ENCODE measurements at regions not wholly inside any gene's neighbourhood (a gene's known extent, or its start where the extent isn't known, plus 50 kb on each side); places are given as distances from the start of the nearest gene placed in this dataset.
"Not testable (repeated sequence)": the region's sequence is repeated elsewhere in the genome, so short reads cannot be mapped to it uniquely, and the experiment has no call there.

DNA sequence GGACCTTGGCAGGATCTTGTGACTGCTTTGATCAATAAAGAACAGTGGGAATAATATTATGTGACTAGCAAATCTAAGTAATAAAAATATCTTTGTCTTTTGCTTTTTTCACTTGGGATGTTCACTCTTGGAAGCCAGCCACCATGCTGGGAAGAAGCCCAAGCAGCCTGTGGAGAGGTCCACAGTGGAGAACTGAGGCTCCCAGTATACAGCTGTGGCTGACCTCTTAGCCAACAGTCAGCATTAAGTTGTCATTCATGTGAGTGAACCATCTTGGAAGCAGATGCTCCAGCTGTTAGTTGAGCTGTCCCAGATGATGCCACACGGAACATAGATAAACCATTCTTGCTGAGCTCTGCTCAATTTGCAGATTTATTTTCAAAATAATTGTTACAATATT is 160.0 kb downstream of the OSR1 start:
- no peak for DNase-seq

GRCh38 chr2:19195661-19196060 is 162.8 kb downstream of the OSR1 start:
- no peak for DNase-seq

- DNase-seq: no peak
Measured at GRCh38 chr2:19189391-19189790, 169.0 kb downstream of the OSR1 start.

GRCh38 chr2:19187323-19188020 is 171.0 kb downstream of the OSR1 start:
- DNase-seq: no peak

DNA sequence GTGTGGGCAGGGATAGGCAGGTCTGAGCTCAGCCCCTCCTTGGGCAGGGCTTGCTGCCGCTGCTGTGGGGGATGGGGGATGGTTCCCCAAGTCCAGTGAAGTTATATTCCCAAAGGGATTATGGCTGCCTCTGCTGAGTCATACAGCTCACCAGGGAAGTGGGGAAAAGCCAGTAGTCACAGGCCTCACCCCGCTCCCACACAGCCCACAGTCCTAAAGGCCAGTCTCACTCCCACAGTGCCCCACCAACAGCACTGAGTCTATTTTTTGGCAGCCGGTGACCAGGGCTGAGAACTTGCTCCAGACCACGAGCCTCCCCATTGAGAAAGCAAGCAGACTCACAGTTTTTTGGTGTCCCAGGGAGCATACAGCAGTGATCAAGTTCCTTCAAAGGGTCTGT is 173.3 kb downstream of the OSR1 start:
- no peak for DNase-seq

DNA sequence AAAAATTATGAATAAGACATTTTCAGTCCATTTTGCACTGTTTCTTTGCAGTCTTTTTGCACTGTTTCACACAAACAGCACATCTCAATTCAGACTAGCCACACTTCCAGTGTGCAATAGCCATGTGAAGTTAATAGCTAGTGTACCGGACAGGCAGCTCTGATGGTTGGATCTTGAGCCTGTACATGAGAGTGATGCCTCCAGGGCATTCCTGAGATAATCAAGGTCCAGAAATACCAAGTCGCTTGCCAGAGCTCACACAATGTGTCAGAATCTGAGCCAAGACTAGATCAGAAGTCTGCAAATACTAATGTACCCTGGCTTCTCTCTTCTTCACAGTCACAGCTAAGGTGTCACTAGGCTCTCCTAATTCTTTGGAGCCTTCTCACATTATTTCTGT is 180.2 kb downstream of the OSR1 start:
- no peak for DNase-seq

DNA sequence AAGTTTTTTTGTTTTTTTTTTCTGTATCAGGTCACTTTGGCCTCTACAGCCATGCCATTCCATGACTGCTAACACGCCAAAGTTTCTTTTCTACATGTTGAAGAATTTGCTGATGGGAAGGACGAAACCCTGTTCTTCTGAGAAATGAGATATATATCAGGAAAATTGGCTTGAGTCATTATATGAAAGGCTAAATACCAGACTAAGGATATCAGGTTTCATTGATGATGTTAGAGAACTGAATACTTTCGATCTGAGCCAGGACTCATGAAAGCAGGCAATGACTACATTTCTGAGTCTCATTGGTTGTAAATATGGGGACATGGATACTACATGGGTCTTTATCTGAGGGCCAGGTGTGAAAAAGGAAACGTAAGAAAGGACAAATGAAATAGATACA is 181.4 kb downstream of the OSR1 start:
- DNase-seq: no peak

DNA sequence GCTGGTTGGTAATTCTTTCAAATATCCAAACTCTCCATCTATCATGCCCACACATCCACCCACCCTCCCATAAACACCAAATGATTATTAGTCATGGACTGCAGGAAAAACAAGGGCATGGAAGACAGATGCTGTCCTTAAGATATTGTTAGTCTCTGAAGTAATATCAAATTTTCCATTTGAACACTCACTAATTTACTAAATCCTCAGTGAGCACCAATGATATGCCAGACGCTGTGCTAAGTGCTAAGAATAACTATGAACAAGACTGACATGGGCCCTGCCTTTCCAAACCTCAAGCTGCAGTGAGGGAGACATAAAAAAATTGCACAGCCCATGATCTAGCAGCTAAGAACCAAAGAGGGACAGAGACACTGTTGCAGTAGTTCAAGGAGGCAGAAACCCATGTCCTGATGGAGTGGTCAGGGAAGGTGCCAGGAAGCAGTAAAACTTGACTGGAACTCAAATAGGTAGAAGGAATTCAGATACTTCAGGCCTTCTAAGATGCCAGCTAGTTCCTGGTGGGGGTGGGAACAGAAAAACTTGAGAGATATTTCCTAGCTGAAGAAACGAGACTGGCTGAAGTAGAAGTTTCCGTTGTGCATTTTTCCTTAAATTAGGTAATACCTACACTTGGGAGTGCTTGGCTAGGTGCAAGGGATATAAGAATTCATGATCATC is 182.1 kb downstream of the OSR1 start:
- DNase-seq: no peak

GRCh38 chr2:19174176-19174575 is 184.2 kb downstream of the OSR1 start:
- DNase-seq: no peak

- no peak for DNase-seq
Measured at GRCh38 chr2:19171409-19171808, 187.0 kb downstream of the OSR1 start.

DNA sequence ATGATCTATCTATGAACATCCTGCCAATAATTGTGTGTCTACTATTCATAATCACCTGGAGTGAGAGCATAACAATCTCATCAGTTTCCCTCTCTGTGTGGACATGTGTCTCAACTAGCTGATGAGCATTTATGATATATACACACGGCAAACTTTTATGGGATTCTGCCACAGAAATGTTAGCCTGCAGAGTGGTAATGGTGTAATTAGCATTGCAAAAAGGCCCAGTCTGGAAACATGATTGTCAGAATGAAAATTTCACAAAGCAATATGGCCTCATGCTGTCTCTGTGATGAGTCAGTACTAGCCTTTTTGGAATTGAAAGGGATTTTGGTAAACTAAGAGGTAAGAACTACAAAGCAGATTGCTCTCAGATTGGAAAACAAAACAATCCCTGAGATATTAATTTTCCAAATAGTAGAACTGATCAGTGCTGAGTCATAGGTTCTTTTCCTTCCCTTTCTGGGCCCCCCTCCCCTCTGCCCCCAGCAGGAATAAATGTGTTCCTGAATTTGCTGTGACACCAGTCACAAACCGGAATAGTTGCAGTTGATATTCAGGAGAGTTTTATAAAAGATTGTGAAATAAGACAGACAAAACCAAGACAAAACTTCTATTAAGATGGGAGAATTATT is 189.2 kb downstream of the OSR1 start:
- DNase-seq: no peak

DNA sequence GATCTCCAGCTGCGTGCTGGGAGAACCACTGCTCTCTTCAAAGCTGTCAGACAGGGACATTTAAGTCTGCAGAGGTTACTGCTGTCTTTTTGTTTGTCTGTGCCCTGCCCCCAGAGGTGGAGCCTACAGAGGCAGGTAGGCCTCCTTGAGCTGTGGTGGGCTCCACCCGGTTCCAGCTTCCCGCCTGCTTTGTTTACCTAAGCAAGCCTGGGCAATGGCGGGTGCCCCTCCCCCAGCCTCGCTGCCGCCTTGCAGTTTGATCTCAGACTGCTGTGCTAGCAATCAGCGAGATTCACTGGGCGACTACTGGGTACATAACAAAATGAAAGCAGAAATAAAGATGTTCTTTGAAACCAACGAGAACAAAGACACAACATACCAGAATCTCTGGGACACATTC is 194.3 kb downstream of the OSR1 start:
- DNase-seq: not testable (repeated sequence)

GRCh38 chr2:19158896-19159295 is 199.5 kb downstream of the OSR1 start:
- DNase-seq: no peak

GRCh38 chr2:19158211-19158610 is 200.2 kb downstream of the OSR1 start:
- no peak for DNase-seq

GRCh38 chr2:19156646-19157045 is 201.8 kb downstream of the OSR1 start:
- no peak for DNase-seq

- no peak for DNase-seq
Measured at GRCh38 chr2:19150726-19151125, 207.7 kb downstream of the OSR1 start.

DNA sequence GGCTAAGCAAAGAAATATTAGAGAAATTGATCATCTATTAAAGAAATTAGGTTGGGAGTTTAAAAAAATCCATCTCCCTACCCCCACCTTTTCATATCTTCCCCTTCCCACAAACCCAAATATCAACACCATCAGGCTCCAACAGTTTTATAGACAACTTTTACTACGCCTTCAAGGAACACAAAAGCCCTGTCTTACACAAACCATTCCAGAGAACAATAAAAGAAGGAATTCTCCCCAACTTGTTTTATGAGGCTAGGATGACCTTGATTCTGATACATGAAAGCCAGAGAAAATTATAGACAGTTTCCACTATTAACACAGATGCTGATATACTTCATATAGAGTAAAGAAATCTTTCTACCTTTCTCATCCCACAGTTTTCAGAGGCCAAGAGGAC is 211.6 kb downstream of the OSR1 start:
- DNase-seq: no peak

- no peak for DNase-seq
Measured at GRCh38 chr2:19141234-19142004, 217.0 kb downstream of the OSR1 start.

DNA sequence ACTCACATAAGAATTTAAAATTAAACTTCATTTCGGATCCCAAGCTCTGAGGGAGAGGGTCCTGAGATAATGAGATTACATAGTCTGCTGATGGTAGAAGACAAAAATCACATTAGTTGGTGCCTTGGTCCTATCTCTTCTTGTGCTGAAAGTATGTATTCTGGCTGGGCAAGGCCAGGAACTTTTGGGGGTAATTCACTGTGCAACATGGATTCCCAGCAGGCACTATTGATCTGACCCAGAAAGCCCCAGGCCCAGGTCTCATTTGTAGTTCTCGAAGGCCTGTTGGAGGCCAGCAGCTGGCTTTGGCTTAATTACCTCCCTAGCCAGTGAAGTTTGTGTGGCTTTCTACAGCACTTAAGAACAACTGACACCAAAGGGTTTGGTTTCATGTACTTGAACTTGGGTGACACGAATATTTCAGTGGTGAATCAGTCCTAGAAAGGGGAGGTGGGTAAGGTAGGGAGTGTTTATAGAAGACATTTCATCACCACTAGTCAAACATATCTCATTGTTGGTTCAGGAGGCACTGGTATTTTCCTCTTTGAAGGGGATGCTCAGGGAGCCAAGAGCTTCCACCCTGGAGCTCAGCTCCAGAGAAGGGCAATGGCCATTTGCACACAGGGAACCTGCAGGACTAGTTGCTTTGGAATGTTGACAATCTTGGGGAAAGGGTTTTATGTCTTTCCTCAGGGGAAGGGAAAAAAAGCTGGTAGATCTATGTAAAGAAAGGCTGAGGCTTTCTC is 217.8 kb downstream of the OSR1 start:
- no peak for DNase-seq

- DNase-seq: no peak
Measured at GRCh38 chr2:19139386-19139785, 219.0 kb downstream of the OSR1 start.

DNA sequence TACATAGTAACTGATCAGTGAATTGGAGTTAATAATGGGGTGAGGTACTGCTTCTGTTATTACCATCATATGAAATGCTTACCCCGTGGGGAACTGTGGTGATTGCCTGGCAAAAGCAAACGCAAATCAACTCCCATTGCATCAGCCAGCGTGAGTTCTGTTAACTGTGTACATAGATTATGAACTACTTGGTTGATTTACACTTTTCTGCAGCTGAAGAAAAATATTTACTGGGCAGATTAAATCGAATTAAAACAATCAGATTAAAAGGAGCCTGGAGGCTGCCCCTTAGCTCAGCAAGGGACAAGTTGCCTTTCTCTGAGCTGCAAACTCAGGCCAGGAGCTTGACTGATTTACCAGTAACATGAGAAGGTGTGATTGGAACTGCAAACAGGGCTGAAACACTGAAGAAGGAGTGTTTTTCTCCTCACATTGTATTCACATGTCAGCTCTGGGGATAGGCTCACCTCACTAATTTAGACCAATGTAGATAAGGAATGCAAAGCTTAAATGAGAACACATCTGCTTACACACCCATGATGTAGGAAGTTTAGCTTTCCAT is 220.1 kb downstream of the OSR1 start:
- no peak for DNase-seq

DNA sequence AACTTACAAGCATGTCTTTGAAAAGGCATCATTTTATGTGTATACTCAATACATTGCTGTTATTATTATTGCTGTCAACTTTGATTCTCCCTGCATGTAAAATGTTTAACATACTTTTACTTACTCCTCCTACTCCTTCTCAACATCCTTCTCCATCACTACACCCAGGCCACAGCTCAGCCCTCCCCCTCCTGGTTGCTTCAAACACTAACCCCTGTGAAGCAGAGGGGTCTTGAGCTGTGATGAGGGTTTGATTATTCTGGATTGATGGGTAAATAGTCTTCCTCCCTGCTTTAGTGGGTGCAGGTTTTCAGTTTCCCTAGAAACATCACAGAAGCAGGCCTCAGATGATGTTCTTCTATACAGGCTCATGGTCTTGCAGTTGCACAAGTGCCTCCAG is 221.0 kb downstream of the OSR1 start:
- DNase-seq: no peak

GRCh38 chr2:19132967-19133366 is 225.5 kb downstream of the OSR1 start:
- DNase-seq: no peak
